ENCODE measurements at regions not wholly inside any gene's neighbourhood (a gene's known extent, or its start where the extent isn't known, plus 50 kb on each side); places are given as distances from the start of the nearest gene placed in this dataset.

DNA sequence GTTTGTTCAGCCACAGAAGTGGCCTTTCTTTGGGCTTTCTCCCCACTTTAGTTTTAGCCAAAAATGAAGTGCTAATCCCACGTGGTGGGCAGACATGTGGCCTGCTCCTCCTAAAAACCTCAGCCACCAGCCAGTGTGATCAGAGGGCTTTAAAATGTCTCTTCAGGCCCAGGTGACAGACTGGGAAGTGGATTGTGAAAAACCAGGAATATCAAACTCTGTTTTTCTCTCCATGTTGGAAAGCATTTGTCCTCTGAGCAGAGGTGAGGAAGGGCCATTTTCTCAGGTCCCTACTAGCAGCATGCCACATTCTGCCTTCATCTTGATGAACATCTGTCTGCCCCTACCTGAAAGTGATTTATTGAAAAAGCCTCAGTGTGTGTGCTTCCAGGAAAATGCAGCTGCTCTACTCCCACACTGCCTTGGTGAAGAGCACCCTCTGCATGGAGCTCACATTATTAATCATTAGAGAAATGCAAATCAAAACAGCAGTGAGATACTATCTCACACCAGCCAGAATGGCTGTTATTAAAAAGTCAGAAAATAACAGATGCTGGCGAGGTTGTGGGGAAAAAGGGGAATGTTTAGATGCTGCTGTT is 181.2 kb upstream of the DMAC1 start:
- no peak for DNase-seq

DNA sequence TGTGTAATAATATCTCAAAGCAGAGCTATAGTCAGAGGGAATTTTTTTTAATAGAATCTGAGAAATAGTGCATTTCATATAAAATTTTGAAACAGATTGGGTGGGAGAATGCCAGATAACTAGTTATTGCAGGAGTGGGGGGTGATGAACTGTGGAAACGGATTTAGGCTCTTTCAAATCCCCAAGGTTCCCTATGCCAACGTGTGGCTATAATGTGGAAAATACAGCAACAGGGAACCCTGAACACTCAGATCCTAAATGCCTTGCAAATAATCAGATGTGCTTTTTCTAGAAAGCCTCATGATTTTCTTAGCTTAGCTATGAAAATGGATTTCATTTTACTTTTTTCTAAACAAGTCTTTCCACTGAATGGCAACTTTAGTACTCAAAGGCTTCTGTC is 180.5 kb upstream of the DMAC1 start:
- no peak for DNase-seq

DNA sequence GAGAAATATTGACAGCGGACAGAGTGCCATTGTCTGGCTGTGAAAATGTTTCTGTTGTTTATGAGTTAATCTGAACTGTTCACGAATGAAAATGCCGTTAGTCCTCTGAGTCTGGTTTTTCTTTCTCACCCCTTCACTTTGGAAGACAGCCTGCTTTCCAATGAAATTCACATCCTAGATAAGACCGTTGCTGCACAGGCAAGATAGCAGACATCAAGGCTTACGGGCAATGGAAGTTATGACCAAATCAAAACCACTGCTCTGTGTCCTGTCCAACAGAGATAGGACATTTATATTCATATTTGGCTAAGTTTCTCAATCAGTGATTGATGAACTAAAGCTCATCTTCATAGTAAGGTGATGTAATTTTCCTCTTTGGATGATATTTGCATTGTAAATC is 180.0 kb upstream of the DMAC1 start:
- DNase-seq = no peak

DNA sequence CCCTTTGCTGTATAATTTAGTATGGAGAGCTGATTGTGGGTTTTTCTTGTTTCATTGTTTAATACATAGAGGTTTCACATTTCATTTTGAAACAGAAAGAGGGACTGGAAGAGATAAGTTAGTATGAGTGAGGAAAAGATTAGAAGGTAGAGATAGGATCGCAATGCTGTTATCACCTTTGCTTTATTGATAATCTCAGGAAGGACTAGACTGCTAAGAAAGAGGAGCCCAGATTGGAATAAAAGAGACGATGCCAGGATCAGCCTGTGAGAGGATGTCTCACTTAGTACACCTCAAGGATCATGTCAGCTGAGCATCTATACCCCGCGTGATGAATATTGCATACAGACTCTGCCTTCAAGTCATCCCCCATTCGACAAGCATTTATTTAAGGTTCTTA is 178.0 kb upstream of the DMAC1 start:
- DNase-seq = no peak

DNA sequence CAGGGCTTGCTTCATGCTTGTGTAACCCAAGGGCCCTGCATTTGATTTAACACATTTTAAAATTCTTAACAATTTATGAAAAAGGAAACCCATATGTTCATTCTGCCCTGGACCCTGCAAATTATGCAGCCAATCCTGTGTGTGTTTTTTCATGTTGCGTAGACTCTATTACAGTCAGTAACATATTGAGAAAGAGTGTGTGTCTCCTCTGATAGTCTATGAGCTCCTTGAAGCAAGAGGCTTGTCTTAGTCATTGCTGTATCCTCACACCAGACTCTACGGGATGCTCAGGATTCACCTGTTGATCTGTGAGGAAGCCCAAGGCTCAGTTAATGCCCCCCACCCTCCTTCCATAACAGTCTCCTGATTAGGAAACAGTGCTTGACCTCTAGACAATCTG is 177.3 kb upstream of the DMAC1 start:
- no peak for DNase-seq

DNA sequence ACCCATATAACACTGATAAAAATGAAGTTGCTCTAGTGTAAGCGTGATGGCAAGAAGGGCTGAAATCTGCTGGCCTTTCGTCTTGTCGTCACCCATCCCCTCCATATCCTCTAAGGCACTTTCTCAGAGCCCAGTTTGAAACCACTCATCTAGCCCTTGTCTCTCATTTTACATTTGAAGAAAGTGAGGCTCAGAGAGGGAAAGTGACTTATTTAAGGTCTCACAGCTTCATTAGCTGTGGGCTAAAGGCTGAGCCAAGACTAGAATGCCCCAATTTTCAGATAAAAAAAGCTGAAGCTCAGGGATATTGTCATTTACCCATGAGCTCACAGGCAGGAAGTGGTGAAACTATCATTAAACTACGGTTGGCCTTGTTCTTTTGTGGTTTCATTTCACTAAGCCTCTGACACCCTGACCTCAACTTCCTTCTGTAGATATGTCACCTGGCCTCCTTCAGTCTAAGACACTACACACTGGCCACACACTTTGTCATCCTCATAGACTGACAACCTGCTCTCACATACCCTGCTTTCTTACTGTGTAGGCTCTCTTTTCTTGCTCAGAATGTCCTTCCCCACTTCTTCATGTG is 176.7 kb upstream of the DMAC1 start:
- no peak for DNase-seq

DNA sequence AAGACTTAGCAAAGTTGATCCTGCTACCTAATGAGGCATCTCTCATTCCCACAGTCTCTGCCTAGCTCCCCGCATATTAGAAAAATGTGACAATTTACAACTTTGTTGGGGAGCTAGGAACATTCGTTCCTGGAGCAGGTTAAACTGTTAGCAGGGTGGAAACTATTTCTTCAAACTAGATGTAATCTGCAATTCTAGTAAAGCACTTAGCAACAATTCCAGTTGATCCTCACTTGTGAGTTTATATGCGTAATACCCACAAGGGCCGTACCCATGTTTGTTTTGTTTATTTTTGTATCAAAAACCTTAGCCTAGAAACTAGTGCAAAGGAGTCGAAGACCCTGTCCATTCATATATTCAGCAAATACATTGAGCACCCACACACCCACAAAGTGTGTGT is 175.8 kb upstream of the DMAC1 start:
- no peak for DNase-seq

DNA sequence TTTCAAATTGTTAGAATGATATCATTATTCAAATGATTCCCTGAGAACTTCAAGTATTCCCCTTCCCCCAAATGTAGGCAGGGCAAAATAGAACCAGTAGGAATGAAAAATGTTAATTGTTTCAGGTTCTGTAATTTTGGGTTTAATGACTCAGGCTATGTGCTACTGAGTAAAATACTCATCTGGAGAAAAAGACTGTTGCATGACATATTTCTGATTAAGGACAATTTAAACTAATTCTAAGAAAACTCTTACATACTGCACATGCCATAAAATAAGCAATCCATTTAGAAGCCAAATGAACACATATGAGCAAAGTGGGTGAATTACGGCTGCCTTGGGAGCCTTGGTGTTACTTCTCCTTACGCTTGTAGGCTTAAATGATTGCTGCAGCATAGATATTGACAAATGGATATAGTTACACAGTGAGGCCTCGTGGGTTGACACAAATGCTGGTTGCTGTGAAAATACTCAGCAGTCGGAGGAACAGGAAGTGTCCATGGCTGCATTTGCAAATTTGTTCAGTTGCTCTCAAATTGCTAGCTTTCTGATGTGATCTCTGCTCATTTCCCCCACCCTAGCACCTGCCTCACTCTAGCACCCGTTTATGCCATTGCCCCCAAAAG is 174.9 kb upstream of the DMAC1 start:
- DNase-seq = no peak

DNA sequence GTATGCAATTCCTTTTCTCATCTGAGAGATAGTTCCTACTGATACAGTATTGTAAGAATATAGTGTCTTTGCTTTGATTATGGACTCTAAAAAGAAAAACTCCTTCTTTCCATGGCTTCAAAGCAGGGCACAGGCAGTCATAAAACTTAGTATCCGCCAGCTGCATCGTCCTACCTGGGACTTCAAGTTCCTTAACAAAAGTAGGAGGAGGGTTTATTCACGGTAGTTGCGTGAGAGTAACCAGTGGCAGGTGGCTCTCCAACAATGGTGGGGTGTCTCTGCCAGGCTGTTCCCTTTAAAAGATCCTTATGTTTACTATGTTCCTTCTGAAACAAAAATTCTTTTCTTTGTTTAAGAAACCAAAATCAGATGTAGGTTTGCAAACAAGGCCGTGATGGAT is 173.5 kb upstream of the DMAC1 start:
- no peak for DNase-seq

DNA sequence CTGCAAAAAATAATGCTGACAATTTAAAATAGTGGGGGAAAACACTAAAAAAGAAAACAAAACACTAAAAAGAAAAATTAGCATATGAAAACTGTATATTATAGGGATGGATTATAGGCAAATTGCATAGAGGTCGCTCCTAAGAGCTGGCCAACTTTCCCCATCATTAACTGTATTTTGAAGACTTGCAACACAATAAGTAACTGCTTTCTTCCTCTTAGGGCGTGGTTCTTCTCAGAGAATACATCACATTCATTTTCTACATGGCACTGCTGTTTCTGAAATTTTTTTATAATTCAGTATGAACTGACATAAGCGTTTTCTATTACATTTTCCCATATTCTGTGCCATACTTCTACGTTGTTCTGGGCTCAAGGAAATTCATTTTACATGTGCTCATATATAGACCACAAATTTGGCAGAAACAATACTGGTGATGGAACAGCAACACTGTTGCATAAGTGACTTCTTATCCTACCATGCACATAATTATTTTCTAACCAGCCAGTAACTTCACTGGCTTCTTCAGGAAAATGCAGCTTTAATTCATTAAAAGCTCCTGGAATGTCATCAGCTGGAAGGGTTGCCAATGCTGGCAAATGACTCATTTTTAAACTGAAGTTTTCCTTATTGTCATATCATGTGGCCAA is 171.2 kb upstream of the DMAC1 start:
- no peak for DNase-seq

DNA sequence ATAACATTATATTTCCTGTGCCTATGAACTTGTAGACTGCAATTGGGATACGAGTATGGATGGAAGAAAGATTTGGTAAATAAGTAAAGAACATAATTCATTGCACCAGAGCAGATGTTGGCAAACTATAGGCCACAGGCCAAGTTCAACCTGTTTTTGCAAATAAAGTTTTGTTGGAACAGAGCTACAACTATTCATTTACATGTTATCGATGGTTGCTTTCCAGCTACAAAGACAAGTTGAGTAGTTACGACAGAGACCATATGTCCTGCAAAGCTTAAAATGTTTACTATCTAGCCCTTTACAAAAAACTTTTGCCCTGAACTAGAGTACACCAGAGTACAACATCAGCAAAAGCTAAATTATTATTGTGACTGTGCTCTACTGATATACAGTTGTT is 169.1 kb upstream of the DMAC1 start:
- no peak for DNase-seq

DNA sequence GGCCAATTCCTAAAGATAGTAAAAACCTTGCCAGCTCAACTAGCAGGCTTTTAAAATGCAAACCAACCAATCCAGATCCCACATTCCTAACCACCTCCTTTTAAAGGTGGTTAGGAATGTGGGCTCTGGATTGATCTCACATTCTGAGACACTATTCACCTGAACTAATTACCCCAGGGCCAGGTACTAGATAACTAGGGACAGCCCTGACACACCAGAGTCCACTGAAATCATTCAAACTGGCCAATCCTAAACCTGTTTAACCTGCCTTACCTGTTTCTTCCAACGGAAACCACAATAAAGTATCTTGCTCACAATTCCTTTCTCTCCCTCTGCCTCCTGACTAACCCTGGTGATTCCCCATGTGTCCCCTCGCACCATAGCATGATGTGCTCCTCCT is 168.3 kb upstream of the DMAC1 start:
- no peak for DNase-seq

DNA sequence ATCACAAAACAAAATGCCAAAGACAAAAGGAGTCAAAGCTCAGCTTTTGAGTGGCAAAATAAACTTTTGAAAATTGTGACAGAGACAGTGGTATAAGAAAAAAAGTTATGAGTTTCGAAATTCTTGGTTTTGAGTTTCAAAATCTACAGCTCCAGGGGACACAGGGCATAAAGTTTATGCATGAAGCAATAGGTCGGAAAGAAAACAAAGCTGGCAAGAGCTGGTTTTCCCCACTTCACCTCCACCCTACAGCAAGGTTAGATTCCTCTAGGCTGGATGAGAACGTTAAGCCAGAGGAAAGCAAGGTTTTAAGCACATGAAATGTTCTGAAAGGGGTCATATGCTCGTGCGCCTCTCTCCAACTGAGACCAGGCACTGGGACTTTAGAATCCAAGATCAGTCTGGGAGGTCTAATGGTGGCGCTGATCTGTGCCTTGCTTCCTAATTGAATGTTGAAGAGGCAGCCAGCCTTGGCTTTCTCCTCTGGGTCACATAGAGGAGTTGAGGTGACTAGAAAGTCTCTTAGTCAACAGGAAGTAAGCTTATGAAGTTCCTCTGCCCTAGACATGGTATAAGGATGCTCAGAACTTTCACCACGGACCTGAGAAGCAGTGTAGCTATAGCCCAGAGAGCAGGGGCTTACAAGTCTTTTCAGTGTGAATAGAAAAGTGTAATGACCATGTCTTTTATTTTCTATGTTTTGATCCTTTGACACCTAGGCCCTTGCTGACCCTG is 167.7 kb upstream of the DMAC1 start:
- DNase-seq = no peak

DNA sequence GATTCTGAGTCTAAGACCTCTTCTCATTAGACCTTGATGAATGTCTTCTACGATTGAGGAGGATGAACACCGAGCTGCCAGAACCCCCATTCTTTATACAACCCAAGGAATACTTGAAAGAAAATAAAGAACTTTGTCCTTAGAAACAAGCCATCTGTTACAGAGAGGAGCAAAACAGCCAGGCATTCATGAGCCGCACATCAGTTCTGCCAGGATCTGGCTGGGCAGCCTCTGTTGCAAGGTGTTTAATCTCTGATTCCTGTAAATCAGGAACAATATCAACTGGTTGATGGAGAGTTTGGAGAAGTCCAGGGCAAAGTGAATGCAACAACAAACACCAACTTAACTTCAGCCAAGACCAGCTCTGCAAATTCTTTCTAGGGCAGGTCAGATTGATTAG is 165.5 kb upstream of the DMAC1 start:
- DNase-seq = no peak

DNA sequence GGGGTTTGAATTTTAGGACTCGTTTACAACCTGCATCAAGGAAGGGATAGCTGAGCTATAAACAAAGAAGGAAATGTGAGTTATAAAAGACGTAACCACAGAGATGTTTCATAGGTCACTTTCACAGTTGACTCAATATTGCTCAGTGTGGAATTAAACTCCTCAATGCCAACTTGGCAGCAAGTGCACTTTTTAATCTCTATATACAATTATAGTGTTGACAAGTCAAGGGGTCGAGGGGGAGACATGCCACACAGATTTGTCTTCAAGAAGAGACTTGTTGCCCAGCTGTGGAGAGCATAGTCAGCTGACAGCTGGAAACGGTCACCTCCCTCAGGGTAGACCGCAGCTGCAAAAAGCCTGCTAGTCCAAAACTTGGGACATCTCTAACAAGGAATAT is 163.4 kb upstream of the DMAC1 start:
- no peak for DNase-seq

DNA sequence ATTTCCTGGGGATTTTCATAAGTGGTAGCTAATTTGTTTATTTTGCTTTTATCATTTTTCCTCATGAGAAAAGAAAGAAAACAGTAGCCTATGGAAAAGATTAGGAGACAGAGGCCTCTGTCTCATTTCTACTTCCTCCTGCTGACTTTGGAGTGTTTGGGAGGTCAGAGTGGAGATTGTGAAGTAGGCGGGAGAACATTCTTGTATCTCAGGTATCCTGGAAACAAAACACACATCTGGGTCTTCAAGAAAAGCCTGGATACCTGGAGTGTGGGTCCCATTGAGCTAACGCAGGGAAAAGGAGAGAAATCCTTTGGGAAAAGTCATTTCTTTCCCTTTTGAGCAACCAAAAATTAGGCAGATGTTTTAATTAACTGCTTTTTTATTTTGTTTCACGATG is 161.5 kb upstream of the DMAC1 start:
- no peak for DNase-seq

DNA sequence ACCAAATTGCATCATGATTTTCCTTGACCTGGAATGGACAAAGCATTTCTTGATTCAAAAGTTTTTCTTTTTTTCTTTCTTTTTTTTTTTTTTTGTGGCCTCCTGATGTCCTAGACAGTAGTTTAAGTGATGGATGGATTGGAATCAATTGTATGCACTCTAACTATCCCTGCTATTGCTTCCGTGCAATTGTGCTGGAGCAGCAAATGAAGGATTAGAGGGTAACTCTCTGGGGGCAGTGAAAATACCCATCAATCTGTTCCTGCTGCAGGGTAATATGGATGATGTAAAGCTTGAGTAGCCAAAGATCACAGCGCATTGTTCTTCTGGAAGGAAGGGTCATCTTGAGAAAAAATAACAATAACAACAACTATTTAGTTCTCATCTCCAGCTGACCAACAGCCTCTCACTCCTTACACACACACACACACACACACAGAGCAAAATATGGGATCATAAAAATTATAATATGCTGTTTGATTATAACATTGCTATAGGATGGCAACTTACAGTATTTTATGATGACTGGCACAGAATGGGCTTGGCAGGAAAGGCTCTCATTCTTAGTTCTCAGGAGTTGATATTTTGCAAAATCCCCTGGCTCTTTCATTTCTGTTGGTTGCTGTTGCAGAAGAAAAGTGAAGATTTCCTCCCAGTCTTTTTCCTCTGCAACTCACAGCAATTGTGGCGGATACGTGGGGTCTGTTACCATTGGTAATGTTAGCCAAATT is 160.9 kb upstream of the DMAC1 start:
- no peak for DNase-seq

DNA sequence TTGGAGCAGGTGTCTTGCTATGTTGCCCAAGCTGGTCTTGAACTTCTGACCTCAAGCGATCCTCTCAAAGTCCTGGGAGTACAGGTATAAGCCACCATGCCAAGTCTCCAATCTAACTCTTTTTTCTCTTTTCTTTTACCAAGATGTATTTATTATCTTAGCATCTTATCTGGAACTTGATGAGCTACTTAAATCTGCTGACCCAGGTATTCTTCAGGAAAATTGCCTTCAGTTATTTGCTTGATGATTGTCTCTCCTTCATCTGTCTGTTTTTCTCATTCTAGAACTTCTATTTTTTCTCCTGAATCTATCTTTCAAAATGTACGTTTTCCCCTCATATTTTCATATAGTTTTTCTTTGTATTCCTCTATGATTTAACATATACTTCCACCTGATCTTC is 158.2 kb upstream of the DMAC1 start:
- DNase-seq = no peak

DNA sequence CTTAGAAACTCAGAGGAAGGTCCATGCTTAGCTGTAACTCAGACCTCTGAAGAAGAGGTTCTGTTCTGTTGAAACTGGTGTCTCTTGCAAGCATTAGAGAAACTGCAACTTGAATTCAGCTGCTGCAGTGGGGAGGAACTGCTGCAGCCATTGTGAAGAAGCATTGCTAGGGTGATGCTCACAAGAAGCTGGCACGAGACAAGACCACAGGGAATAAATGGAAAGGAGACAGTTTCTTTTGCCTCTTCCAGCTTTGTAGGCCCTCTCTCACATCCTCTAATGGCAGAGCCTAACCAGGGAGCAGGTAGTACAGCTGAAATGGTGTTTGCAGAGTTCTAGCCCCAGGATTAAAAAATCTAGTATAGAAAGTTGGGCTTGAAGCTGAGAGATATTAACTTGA is 148.0 kb upstream of the DMAC1 start:
- no peak for DNase-seq

DNA sequence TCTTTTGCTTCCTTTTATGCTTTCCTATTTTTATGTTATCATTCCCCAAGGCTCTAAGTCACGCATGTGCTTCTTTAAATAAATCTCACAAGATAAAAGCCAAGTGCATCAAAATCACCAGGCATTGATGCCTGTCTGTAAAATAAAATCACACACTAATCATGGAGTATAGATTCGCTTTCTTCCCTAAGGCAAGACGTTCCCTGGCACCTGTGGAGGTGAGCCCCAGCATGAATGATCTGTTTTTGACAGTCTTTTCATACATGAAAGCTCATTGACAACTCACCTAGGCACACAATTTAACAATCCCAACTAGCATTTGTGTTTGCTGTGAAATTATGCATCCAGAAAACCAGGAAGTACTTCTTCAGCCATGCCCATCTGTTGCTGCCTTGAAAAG is 146.9 kb upstream of the DMAC1 start:
- DNase-seq = no peak

DNA sequence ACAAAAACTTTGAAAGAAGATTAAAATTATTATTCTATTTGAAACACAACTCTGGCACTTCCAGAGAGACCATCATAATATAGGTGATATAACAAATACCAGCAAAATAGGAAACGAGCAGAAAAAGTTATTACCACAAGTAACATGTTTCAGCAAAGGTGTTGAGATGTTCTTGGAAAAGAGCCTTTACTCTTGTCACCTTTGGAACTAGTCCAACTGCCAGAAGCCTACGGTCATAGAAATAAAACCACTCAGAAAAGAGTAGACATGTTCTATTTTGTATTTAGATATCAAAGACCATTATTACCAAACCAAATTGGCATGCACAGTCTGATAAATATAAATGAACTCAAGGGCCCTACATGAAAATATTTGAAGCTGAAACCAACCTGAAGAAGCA is 145.0 kb upstream of the DMAC1 start:
- DNase-seq = no peak

DNA sequence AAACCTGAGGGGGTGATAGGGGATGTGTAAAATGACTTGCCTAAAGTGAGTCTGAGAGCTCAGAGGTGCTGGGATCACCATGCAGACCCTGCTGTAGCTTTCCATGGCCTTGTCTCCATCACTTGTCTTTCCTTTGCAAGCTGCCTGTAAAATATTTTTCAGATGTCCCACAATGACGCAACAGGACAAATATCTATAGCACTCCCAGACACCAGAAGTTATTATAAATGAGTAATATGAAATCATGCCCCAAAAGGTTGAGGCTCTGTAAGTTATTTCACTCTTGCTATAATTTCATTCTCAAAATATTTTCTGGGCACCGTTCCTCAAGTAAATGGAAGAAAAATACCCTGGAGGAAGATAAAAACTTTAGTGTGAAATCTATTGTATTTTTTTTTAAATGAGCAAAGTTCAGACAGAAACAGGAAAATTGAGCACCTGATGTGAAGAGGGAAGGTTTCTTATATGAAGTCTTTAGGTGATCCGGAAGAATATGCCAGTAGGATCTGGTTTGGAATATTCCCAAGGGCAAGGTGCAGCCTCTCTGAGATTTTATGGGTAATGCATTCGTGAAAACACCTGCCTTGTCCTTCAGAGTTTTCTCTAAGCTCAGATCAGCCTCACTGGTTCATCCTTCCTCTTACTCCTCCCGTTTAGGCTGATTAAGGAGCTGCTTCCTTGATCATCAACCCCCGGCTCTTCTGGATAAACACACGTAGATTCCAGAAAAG is 138.3 kb upstream of the DMAC1 start:
- no peak for DNase-seq

Data from NCI-H1694 treated with DMSO at 0.1 percent for 48 hours (cell line).